Ascending aorta (tissue), 2 donors: ENCODE measurements at regions not wholly inside any gene's neighbourhood (a gene's known extent, or its start where the extent isn't known, plus 50 kb on each side); places are given as distances from the start of the nearest gene placed in this dataset.
"Not testable (repeated sequence)": the region's sequence is repeated elsewhere in the genome, so short reads cannot be mapped to it uniquely, and the experiment has no call there.

Source experiments
- DNase-seq, 2 donors: peaks; one replicate each; pipeline ENCODE4 v3.0.0-alpha.2; 2019; ENCODE audit warnings: low spot score in 2 of 2
- H3K27ac ChIP-seq, 2 donors: fragments of 200-600 bp; sonication (generic); one replicate each; pipeline ENCODE4 v1.5.1; 2016 to 2017; ENCODE audit warnings: mild to moderate bottlenecking in 1 of 2
- H3K27me3 ChIP-seq: fragments of 200-600 bp; sonication (generic); one replicate; pipeline ENCODE4 v1.5.1; 2017
- H3K36me3 ChIP-seq, 2 donors: fragments of 200-600 bp; sonication (generic); one replicate each; pipeline ENCODE4 v1.5.1; 2016
- H3K4me1 ChIP-seq, 2 donors: fragments of 200-600 bp; sonication (generic); one replicate each; pipeline ENCODE4 v1.5.1; 2016 to 2017; ENCODE audit warnings: mild to moderate bottlenecking in 1 of 2
- H3K4me3 ChIP-seq, 2 donors: fragments of 200-600 bp; sonication (generic); one replicate each; pipeline ENCODE4 v1.5.1; 2016 to 2017; ENCODE audit warnings: mild to moderate bottlenecking in 1 of 2
- H3K9me3 ChIP-seq, 2 donors: fragments of 200-600 bp; sonication (generic); one replicate each; pipeline ENCODE4 v1.5.1; 2016
- intact Hi-C: fragments of 100-400 bp; cut with DNase I; formaldehyde crosslinking; loops from one replicate; pipeline ENCODE4 v1.15.1; 2023
- TF ChIP-seq, protein P1 (sequence below), 3 experiments: fragments of 200-600 bp in 2 of 3; fragments of 450-650 bp in 1 of 3; sonication (generic) in 2 of 3; IDR thresholded peaks; one replicate each; pipeline ENCODE4 v1.5.1; 2016 to 2019; ENCODE audit warnings: antibody characterized with exemption in 3 of 3, mild to moderate bottlenecking in 1 of 3, moderate library complexity in 1 of 3

DNA sequence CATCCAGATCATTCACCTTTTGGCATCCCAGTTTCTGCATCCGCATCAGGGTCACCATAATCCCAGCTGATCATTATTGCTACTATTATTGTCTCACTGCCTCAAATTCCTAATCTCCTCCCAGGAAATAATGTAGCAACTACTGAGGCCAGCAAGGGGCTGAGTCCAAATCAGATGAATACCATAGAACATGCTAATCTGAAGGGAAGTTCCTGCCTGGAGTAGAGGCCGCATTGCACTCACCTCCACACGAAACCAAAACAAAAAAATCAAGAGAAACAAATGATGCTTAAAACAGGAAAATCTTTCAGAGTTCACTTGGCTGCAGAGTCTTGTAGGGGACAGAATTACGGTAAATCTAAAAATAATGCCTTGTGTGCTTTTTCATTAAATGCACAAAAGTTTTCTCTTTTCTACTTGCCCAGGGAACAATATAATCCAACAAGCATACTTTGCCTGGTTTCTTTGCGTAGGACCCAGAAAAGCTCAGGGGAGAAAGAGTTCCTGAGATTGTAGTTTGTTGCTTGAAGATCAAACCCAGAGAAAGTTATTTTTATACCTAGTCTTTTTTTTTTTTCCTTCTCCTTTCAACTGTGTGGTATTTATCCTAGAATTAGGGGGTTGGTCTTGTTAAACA lies 87.7 kb upstream of the KLF4 start:
- H3K9me3 ChIP-seq = no peaks in the 10 kb centered on the region
- TF ChIP-seq, protein P1, sequence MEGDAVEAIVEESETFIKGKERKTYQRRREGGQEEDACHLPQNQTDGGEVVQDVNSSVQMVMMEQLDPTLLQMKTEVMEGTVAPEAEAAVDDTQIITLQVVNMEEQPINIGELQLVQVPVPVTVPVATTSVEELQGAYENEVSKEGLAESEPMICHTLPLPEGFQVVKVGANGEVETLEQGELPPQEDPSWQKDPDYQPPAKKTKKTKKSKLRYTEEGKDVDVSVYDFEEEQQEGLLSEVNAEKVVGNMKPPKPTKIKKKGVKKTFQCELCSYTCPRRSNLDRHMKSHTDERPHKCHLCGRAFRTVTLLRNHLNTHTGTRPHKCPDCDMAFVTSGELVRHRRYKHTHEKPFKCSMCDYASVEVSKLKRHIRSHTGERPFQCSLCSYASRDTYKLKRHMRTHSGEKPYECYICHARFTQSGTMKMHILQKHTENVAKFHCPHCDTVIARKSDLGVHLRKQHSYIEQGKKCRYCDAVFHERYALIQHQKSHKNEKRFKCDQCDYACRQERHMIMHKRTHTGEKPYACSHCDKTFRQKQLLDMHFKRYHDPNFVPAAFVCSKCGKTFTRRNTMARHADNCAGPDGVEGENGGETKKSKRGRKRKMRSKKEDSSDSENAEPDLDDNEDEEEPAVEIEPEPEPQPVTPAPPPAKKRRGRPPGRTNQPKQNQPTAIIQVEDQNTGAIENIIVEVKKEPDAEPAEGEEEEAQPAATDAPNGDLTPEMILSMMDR (IDR thresholded peaks at IDR 0.05) = no peak
- peaks cover 0 to 3% of the 10 kb centered on the region in 2 donors for H3K4me1 ChIP-seq
- no peak overlapping the region for H3K4me3 ChIP-seq
- H3K27me3 ChIP-seq = no peaks in the 10 kb centered on the region
- no peaks in the 10 kb centered on the region for H3K36me3 ChIP-seq
- peak overlapping the region; percentile 43 to 45 for H3K27ac ChIP-seq
- no peak for DNase-seq
- intact Hi-C loops = no loop called here

GRCh38 chr9:107571148-107571547 lies 81.6 kb upstream of the KLF4 start:
- Histone ChIP-seq H3K4me1 (no peaks in the 10 kb centered on the region), H3K4me3 (no peak overlapping the region), H3K27ac (no peak overlapping the region), H3K27me3 (no peaks in the 10 kb centered on the region), H3K9me3 (no peaks in the 10 kb centered on the region), H3K36me3 (no peaks in the 10 kb centered on the region)
- intact Hi-C loops = no loop called here
- TF ChIP-seq, protein P1 (IDR thresholded peaks at IDR 0.05) = no peak
- DNase-seq = no peak

- Histone ChIP-seq H3K4me3 (no peak overlapping the region), H3K27me3 (no peaks in the 10 kb centered on the region), H3K9me3 (no peaks in the 10 kb centered on the region), H3K4me1 (no peaks in the 10 kb centered on the region), H3K27ac (no peak overlapping the region), H3K36me3 (no peaks in the 10 kb centered on the region)
- intact Hi-C loops = no loop called here
- DNase-seq = no peak
- TF ChIP-seq, protein P1 (IDR thresholded peaks at IDR 0.05) = no peak
These were observed 79.6 kb upstream of the KLF4 start for GRCh38 chr9:107569174-107569573.

- H3K27me3 ChIP-seq, H3K9me3 ChIP-seq, H3K4me1 ChIP-seq, H3K36me3 ChIP-seq, intact Hi-C loops, DNase-seq, H3K27ac ChIP-seq, H3K4me3 ChIP-seq: not testable (repeated sequence)
These were observed 78.8 kb upstream of the KLF4 start for GRCh38 chr9:107568406-107568805.

DNA sequence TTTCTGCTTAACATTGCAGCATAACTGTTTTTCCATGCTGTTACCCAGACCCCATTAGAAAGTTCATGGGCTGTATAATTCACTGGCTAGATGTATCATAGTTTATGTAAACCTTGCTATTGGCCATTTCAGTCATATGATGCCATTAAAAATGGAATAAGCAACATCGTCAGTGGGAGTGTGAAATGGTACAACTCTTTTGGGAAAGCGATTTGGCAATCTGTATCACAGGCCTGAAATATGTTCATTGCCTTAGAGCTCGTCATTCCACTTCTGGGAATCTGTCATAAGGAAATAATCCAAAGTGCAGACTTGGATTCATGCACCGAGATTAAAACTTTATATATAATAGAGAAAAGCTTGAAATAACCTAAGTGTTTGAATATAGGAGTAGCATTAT lies 77.9 kb upstream of the KLF4 start:
- Histone ChIP-seq H3K4me1 (no peaks in the 10 kb centered on the region), H3K36me3 (no peaks in the 10 kb centered on the region), H3K27me3 (no peaks in the 10 kb centered on the region), H3K27ac (no peak overlapping the region), H3K4me3 (no peak overlapping the region), H3K9me3 (no peaks in the 10 kb centered on the region)
- intact Hi-C loops = no loop called here
- no peak for DNase-seq
- TF ChIP-seq, protein P1 (IDR thresholded peaks at IDR 0.05) = no peak

- Histone ChIP-seq H3K4me3 (no peak overlapping the region), H3K9me3 (no peaks in the 10 kb centered on the region), H3K4me1 (no peaks in the 10 kb centered on the region), H3K27me3 (no peaks in the 10 kb centered on the region), H3K27ac (no peak overlapping the region), H3K36me3 (no peaks in the 10 kb centered on the region)
- DNase-seq = no peak
- intact Hi-C loops = no loop called here
- TF ChIP-seq, protein P1 (IDR thresholded peaks at IDR 0.05) = no peak
These were observed 77.1 kb upstream of the KLF4 start for GRCh38 chr9:107566611-107567061.
